Stimulated activated naive CD8-positive, alpha-beta T cell treated with anti-CD3 and anti-CD28 coated beads, Interleukin-15, Interleukin-2, amounts not matched to agents 100 ng/mL and 50 ng/mL, for 24 hours (primary cell): ENCODE measurements at regions not wholly inside any gene's neighbourhood (a gene's known extent, or its start where the extent isn't known, plus 50 kb on each side); places are given as distances from the start of the nearest gene placed in this dataset.
"Not testable (repeated sequence)": the region's sequence is repeated elsewhere in the genome, so short reads cannot be mapped to it uniquely, and the experiment has no call there.

ENCODE experiments used
- H3K27ac Mint-ChIP-seq: one replicate; pipeline ENCODE4 v1.8.0; 2021; ENCODE audit warnings: mild to moderate bottlenecking, mixed read lengths
- H3K27me3 Mint-ChIP-seq: one replicate; pipeline ENCODE4 v1.8.0; 2021; ENCODE audit warnings: mixed read lengths
- H3K36me3 Mint-ChIP-seq: one replicate; pipeline ENCODE4 v1.8.0; 2021; ENCODE audit warnings: low read depth, mixed read lengths
- H3K4me1 Mint-ChIP-seq: one replicate; pipeline ENCODE4 v1.8.0; 2021; ENCODE audit warnings: low read depth, mixed read lengths
- H3K4me3 Mint-ChIP-seq: one replicate; pipeline ENCODE4 v1.8.0; 2021; ENCODE audit warnings: mild to moderate bottlenecking, mixed read lengths
- H3K9me3 Mint-ChIP-seq: one replicate; pipeline ENCODE4 v1.8.0; 2021; ENCODE audit warnings: mixed read lengths

DNA sequence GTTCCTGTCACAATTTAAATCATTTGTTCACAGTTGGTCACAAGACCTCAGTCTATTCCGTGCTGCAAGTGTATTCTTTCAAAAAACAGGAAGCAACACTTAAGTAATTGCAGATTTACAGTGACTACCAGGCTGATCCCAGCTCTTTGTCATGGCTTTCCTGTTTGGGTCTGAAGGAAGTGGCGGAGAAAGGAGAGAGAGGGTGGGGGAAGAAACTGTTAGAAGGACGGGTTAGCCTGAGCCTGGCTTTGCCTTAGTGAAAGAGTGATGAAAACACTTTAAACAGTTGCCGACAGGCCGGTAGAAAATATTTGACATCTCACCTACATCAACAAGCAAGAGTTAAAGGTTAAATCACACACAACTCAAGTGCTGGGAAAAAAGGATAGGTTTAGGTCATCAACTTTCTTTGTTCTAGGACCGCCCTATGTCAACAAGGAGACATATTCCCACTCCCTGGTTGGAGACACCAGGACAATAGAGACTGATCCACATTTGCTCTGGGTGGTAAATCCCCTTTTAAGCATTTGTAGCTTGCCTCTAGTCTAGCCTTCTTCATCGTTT is 102.2 kb upstream of the DAB2 start:
- H3K9me3 Mint-ChIP-seq = no peaks in the 10 kb centered on the region
- no peak overlapping the region for H3K4me3 Mint-ChIP-seq
- no peaks in the 10 kb centered on the region for H3K4me1 Mint-ChIP-seq
- H3K36me3 Mint-ChIP-seq = no peaks in the 10 kb centered on the region
- H3K27ac Mint-ChIP-seq = no peak overlapping the region
- H3K27me3 Mint-ChIP-seq = peaks cover 37% of the 10 kb centered on the region

DNA sequence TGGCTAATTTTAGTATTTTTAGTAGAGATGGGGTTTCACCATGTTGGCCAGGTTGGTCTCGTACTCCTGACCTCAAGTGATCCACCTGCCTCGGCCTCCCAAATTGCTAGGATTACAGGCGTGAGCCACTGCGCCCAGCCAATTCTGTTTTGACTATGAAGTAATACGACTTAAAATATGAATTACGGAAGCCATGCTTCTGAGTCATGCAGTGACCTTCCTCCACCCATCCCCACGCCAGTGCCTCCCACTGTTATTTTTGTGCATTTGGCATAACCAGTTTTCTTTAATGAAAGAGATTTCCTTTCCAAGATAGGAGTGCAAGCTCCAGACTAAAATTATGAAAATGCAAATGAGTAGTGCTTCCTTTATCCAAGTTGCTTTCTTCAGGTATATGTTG is 101.0 kb upstream of the DAB2 start:
- H3K27me3 Mint-ChIP-seq = peaks cover 31% of the 10 kb centered on the region
- H3K4me3 Mint-ChIP-seq, H3K9me3 Mint-ChIP-seq, H3K27ac Mint-ChIP-seq, H3K4me1 Mint-ChIP-seq, H3K36me3 Mint-ChIP-seq: not testable (repeated sequence)

DNA sequence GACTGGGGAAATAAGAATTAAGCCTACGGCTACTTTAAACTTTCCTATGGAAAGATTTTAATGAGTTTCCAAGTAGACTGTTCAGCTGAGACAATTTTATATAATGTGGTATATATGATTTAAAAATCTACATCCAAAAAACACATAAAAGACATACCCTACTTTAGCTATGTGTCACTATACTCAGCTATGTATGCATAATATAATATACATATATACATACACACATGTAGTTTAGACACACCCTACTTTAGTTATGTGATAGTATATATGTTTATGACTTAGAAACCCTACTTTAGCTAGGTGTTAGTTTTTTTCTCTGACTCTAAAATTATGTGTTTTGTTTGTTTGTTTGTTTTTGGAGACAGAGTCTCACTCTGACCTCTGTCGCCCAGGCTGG is 100.5 kb upstream of the DAB2 start:
- peaks cover 33% of the 10 kb centered on the region for H3K27me3 Mint-ChIP-seq
- no peaks in the 10 kb centered on the region for H3K9me3 Mint-ChIP-seq
- H3K4me1 Mint-ChIP-seq = no peaks in the 10 kb centered on the region
- H3K4me3 Mint-ChIP-seq = no peak overlapping the region
- no peaks in the 10 kb centered on the region for H3K36me3 Mint-ChIP-seq
- no peak overlapping the region for H3K27ac Mint-ChIP-seq

DNA sequence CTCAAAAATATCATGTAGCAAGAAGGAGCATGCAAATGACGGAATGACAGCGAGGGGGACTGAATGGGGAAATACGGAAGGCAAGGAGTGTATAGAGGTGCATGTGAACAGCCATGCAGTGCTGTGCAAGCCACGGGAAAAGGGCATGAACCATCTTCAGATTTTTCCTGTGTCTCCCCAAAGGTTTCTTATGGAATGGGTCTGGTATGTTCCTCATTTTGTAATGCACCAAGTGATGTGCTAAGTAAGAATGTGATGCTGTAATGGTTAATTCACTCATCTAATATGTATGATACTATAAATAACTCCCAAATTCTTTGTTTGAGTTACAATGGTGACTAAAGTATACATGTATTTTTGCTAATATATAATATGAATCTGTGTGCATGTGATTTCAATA is 99.0 kb upstream of the DAB2 start:
- Mint-ChIP-seq H3K4me3 (no peak overlapping the region), H3K9me3 (no peaks in the 10 kb centered on the region), H3K36me3 (no peaks in the 10 kb centered on the region), H3K4me1 (no peaks in the 10 kb centered on the region), H3K27me3 (peaks cover 27% of the 10 kb centered on the region), H3K27ac (no peak overlapping the region)

DNA sequence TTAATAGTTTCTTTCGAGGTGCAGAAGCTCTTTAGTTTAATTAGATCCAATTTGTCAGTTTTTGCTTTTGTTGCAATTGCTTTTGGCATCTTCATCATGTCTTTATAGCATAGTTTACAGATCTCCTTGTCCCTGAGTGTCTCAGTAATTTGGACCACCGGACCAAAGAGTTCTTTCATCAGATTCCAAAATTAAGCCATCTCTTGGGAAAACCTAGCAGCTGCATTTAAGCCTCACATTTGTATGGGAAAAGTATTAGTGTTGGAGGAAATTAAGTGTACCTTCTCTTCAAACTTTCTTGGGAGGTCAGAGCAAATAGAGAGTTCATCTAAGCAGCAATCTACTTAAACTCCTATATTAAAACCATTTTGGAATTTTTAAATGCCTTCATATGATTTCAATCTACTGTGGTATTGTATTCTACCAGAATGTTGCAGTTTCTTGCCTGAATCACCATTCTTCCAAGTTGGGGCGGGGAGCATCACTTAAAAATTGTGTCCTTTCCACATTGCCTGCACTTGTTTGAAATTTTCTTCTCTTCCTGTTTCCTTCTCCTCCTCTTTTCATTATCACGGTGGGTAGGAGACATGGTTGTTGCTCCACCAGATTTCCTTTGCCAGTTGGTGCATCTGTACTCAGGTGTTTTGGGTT is 97.3 kb upstream of the DAB2 start:
- H3K36me3 Mint-ChIP-seq = no peaks in the 10 kb centered on the region
- H3K9me3 Mint-ChIP-seq = no peaks in the 10 kb centered on the region
- peaks cover 27% of the 10 kb centered on the region for H3K27me3 Mint-ChIP-seq
- no peak overlapping the region for H3K4me3 Mint-ChIP-seq
- H3K4me1 Mint-ChIP-seq = no peaks in the 10 kb centered on the region
- H3K27ac Mint-ChIP-seq = no peak overlapping the region

DNA sequence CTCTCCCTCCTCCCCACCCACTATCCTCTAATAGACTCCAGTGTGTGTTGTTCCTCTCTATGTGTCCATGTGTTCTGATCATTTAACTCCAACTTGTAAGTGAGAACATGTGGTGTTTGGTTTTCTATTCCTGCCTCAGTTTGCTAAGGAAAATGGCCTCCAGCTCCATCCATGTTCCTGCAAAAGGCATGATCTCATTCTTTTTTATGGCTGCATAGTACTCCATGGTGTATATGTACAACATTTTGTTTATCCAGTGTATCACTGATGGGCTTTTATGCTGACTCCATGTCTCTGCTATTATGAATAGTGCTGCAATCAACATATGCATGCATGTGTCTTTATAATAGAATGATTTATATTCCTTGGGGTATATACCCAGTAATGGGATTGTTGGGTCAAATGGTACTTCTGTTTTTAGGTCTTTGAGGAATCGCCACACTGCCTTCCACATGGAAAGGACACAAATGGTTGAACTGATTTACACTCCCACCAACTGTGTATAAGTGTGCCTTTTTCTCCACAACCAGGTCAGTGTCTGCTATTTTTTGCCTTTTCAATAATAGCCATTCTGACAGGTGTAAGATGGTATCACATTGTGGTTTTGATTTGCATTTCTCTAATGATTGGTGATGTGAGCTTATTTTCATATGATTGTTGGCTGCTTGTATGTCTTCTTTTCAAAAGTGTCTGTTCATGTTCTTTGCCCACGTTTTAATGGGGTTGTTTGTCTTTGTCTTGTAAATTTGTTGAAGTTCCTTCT is 96.5 kb upstream of the DAB2 start:
- H3K27ac Mint-ChIP-seq = no peak overlapping the region
- no peaks in the 10 kb centered on the region for H3K9me3 Mint-ChIP-seq
- no peaks in the 10 kb centered on the region for H3K4me1 Mint-ChIP-seq
- no peak overlapping the region for H3K4me3 Mint-ChIP-seq
- no peaks in the 10 kb centered on the region for H3K36me3 Mint-ChIP-seq
- peaks cover 21% of the 10 kb centered on the region for H3K27me3 Mint-ChIP-seq

DNA sequence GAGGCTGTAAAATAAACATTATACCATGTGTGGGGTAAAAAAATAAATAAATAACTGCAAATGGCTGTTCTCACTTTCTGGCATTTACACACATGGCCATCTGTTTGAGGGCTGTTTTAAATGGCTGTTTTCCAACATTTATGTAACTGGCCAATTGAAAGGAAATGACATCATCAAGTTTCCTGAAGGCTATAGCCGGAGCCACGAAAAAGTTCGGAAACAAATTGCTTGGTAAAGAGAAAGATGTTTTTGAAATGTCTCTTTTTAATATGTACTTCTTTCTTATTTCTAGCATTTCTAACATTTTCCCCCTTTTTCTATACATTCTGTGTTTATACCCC is 95.4 kb upstream of the DAB2 start:
- H3K27me3 Mint-ChIP-seq = peaks cover 15% of the 10 kb centered on the region
- H3K36me3 Mint-ChIP-seq = no peaks in the 10 kb centered on the region
- no peaks in the 10 kb centered on the region for H3K4me1 Mint-ChIP-seq
- H3K4me3 Mint-ChIP-seq = no peak overlapping the region
- H3K27ac Mint-ChIP-seq = no peak overlapping the region
- H3K9me3 Mint-ChIP-seq = no peaks in the 10 kb centered on the region

DNA sequence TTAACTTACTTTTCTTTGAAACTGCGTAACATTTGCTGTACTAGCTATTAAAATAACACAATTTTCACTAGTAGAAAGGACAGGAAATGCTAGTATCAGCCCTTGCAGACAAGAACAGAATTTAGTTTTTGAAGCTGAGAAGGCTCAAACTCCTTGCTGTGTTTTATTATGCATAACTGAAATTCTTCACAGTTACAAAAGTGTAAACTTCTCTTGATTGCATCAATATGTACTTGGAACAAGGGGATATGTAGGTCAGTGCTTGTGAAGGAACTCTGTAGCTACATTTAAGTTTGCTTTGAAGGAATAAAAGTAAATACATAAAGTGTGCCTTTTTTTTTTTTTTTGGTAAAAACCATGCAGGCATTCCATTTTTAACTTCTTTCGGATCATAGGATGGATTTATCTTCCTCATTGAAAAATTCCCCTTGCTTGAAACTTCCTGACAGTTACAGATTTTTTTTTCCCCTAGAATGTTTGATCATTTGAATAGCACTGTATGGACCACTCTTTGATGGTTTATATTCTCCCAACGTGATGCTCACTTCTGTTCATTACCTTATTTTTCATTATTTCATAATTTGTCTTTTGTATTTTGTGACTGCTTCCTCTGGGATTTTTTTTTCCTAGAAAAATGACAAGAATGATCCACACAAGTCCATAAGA is 94.9 kb upstream of the DAB2 start:
- no peak overlapping the region for H3K27ac Mint-ChIP-seq
- no peaks in the 10 kb centered on the region for H3K9me3 Mint-ChIP-seq
- no peaks in the 10 kb centered on the region for H3K4me1 Mint-ChIP-seq

DNA sequence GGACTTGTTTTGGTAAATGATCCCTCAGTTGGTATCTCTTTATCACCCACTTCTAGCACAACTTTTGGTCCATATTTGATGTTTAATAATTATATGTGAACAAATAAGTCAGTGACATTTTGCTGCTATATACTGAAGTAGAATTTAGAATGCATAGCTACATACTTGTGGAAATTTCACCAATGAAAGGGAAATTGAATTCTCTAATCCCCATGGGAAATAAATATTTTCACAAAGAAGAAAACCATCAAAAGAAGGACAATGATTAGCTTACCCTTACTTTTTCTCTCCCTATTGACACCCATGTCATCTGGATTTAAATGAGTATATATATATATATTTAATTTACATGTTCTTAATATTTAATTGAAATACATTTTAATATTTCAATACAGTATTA is 94.3 kb upstream of the DAB2 start:
- no peaks in the 10 kb centered on the region for H3K36me3 Mint-ChIP-seq
- H3K4me3 Mint-ChIP-seq = no peak overlapping the region
- H3K27ac Mint-ChIP-seq = no peak overlapping the region
- H3K4me1 Mint-ChIP-seq = no peaks in the 10 kb centered on the region
- H3K9me3 Mint-ChIP-seq = no peaks in the 10 kb centered on the region
- peaks cover 18% of the 10 kb centered on the region for H3K27me3 Mint-ChIP-seq

More for the DNA sequence above, 94.9 kb upstream of the DAB2 start:
- peaks cover 15% of the 10 kb centered on the region for H3K27me3 Mint-ChIP-seq
- H3K4me3 Mint-ChIP-seq = no peak overlapping the region
- no peaks in the 10 kb centered on the region for H3K36me3 Mint-ChIP-seq

DNA sequence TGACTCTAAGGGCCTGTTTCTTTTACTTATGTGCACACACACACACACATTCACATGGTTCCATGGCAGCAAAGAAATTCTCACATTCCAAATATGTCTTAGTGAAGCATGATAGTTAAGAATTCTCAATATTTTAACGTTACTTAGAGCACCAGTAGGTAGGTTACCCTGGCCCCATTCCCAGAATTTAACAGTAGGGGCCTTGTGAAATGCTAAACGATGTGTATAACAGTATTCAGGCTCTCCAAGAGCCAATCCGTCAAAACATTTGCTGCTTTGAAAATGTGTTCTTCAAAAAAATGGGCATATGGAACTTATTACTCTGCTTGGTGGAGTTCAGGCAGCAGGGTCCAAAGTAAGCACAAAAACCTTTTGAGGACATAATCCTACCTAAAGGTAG is 93.7 kb upstream of the DAB2 start:
- Mint-ChIP-seq H3K27ac (no peak overlapping the region), H3K9me3 (no peaks in the 10 kb centered on the region), H3K36me3 (no peaks in the 10 kb centered on the region), H3K27me3 (peaks cover 21% of the 10 kb centered on the region), H3K4me3 (no peak overlapping the region), H3K4me1 (no peaks in the 10 kb centered on the region)

DNA sequence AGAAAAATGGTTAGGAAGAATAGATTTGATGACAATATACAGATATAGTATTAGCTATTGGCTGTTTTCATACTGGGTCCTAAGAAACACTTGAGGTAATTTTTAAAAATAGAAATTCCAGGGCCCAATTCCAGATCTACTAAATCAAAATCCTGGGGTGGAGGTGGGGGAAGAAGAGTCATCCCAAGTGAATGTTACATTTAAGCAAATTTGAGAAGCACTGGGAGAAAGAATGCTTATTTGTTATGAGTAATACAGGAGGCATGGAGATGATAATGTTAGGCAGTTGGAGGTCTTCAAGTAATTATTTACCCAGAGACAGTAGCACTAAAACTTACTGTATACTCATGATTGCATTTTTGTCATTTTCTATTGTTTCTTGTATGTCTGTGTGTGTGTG is 93.0 kb upstream of the DAB2 start:
- peaks cover 21% of the 10 kb centered on the region for H3K27me3 Mint-ChIP-seq
- H3K4me3 Mint-ChIP-seq = no peak overlapping the region

DNA sequence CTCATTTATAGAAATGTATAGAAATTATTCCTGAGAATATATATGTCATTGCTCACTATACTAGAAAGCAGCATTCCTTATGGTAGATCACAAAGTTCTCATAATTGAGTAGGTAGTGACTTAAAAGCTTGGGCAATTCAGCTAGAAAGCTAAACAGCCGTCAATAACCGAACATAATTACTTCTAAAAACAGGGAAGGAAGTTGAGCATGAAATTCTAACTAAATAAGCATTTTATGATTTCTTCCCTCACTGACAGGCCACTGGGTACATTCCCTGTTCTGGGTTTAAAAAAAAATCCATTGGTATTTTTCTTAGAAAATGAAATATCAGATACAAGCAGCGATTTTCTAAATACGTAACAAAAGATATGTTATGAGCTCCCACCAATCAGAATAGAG is 91.1 kb upstream of the DAB2 start:
- no peak overlapping the region for H3K4me3 Mint-ChIP-seq
- H3K9me3 Mint-ChIP-seq = no peaks in the 10 kb centered on the region
- H3K4me1 Mint-ChIP-seq = no peaks in the 10 kb centered on the region
- H3K27me3 Mint-ChIP-seq = peaks cover 15% of the 10 kb centered on the region
- no peaks in the 10 kb centered on the region for H3K36me3 Mint-ChIP-seq
- no peak overlapping the region for H3K27ac Mint-ChIP-seq

More for the DNA sequence above, 93.0 kb upstream of the DAB2 start:
- Mint-ChIP-seq H3K27ac (no peak overlapping the region), H3K4me1 (no peaks in the 10 kb centered on the region), H3K36me3 (no peaks in the 10 kb centered on the region), H3K9me3 (no peaks in the 10 kb centered on the region)

DNA sequence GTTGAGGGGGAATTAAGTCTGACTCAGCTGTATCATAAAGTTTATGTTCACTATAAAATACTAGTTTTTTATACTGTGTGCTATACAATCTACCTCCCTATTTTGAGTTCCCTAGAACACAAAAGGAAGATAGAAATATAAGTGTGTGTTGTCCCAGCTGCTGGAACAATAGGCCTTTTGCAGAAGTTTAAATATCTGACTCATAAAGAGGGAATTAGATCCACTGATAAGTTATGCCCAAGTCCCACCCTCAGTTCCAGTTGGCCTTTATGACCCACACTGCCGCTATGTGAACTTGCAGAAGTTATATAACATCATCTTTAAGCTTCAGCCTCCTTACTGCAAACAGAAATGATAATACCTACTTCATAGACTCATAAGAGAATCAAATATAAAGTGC is 88.5 kb upstream of the DAB2 start:
- no peak overlapping the region for H3K27ac Mint-ChIP-seq
- peaks cover 15% of the 10 kb centered on the region for H3K27me3 Mint-ChIP-seq
- no peaks in the 10 kb centered on the region for H3K9me3 Mint-ChIP-seq
- H3K4me3 Mint-ChIP-seq = no peak overlapping the region
- H3K4me1 Mint-ChIP-seq = no peaks in the 10 kb centered on the region
- H3K36me3 Mint-ChIP-seq = no peaks in the 10 kb centered on the region

DNA sequence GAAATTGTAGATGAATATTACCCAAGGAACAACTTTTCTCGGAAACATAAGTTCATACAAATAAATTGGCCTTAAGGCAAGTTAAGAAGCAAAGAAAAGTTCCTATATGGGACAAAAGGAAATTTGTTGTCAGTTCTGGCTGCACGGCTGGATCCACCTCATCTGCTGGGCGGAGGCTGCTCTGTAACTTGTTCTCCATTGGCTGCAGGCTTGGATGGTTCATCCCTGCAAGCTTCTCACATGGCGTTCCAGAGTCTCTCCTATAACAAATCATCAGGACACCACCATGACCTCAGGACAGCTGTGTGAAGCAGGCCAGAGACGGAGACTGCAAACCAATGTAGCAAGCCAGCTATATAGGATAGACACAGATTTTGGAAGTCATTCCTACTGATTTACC is 81.4 kb upstream of the DAB2 start:
- Mint-ChIP-seq H3K36me3 (no peaks in the 10 kb centered on the region), H3K9me3 (no peaks in the 10 kb centered on the region), H3K27ac (no peak overlapping the region), H3K4me3 (no peak overlapping the region), H3K27me3 (peaks cover 14% of the 10 kb centered on the region), H3K4me1 (no peaks in the 10 kb centered on the region)

DNA sequence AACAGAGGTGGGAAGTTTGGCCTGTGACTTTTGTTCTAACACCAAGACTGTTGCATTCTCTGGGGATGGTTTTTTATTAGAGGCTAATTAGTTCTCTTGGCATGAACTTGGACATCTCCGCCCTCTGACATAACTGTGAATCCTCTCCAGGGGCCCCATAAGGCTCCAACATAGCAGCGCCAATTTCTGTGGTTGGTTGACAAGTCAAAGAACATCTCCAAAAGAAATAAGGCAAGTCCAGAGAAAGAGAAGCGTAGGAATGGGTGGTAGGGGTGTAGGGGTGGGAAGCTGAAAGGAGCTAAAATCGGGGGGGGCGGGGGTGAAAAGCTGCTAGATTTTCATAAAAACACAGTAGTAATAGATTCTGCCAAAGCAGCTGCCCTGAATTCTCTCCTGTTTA is 81.0 kb upstream of the DAB2 start:
- H3K4me3 Mint-ChIP-seq = no peak overlapping the region
- no peak overlapping the region for H3K27ac Mint-ChIP-seq
- no peaks in the 10 kb centered on the region for H3K36me3 Mint-ChIP-seq
- peaks cover 13% of the 10 kb centered on the region for H3K27me3 Mint-ChIP-seq
- no peaks in the 10 kb centered on the region for H3K9me3 Mint-ChIP-seq
- H3K4me1 Mint-ChIP-seq = no peaks in the 10 kb centered on the region
